ENCODE measurements at regions not wholly inside any gene's neighbourhood (a gene's known extent, or its start where the extent isn't known, plus 50 kb on each side); places are given as distances from the start of the nearest gene placed in this dataset.
"Not testable (repeated sequence)": the region's sequence is repeated elsewhere in the genome, so short reads cannot be mapped to it uniquely, and the experiment has no call there.

- Mint-ChIP-seq H3K27ac (no peak overlapping the region), H3K36me3 (ENCODE audit: low read depth) (no peaks in the 10 kb centered on the region), H3K4me1 (peaks cover 2% of the 10 kb centered on the region), H3K9me3 (no peaks in the 10 kb centered on the region), H3K4me3 (no peak overlapping the region), H3K27me3 (peaks cover 2% of the 10 kb centered on the region)
- ATAC-seq (no peak), DNase-seq (no peak)
These were observed 161.4 kb downstream of the NDUFA12 start for GRCh38 chr12:94841904-94842610.

DNA sequence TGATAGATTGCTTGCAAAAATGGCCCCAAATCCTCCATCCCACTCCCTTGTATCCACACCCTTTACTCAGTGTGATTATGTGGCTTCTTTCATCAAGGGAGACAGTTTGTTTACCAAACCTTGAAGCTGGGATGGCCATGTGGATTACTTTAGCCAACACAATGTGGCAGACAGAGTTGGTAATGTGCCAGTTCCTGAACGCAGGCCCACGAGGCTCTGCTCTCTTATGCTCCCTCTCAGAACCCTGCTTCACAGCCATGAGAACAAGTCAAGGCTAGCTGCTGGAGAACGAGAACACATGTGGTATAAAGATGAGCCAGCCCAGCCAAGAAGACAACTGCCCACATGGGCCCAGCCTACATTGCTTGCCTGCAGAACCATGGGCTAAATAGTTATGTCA is 162.3 kb downstream of the NDUFA12 start:
- Mint-ChIP-seq H3K27me3 (peaks cover 2% of the 10 kb centered on the region), H3K4me3 (no peak overlapping the region), H3K4me1 (peaks cover 2% of the 10 kb centered on the region), H3K9me3 (no peaks in the 10 kb centered on the region), H3K36me3 (ENCODE audit: low read depth) (no peaks in the 10 kb centered on the region), H3K27ac (no peak overlapping the region)
- ATAC-seq, result no peak
- no peak for DNase-seq

- Mint-ChIP-seq H3K27me3 (peaks cover 2% of the 10 kb centered on the region), H3K4me3 (no peak overlapping the region), H3K4me1 (peaks cover 2% of the 10 kb centered on the region), H3K27ac (no peak overlapping the region), H3K36me3 (ENCODE audit: low read depth) (no peaks in the 10 kb centered on the region), H3K9me3 (no peaks in the 10 kb centered on the region)
- DNase-seq (no peak), ATAC-seq (no peak)
These were observed 164.2 kb downstream of the NDUFA12 start for GRCh38 chr12:94839347-94839746.

DNA sequence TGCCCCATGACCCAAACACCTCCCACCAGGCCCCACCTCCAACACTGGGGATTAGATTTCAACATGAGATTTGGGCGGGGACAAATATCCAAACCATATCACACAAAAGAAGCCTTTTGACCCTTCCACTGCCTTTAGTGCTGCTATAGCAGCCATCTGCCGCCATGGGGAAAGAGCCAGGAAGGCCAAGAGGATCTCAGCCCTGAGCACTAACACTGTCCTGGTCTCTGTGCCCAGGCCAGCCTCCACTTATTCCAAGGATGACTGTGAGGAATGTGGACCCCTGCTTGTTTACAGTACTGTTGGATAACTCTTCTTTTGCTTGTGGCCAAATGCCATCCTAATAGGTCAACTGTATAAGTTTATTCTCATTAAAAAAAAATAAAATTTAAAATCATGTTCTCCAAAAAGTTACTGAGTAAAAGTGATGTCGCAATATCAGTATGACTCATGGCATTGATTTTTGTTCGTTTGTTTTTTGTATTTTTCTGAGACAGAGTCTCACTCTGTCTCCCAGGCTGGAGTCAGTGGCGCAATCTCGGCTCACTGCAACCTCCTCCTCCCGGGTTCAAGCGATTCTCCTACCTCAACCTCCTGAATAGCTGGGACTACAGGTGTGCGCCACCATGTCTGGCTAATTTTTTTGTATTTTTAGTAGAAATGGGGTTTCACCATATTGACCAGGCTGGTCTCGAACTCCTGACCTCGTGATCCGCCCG is 166.4 kb downstream of the NDUFA12 start:
- H3K27ac Mint-ChIP-seq, result not testable (repeated sequence)

GRCh38 chr12:94834036-94834625 is 169.4 kb downstream of the NDUFA12 start:
- no peak overlapping the region for H3K27ac Mint-ChIP-seq
- DNase-seq (no peak), ATAC-seq (no peak)
- no peak overlapping the region for H3K4me3 Mint-ChIP-seq
- H3K27me3 Mint-ChIP-seq, result no peaks in the 10 kb centered on the region
- peaks cover 30% of the 10 kb centered on the region for H3K4me1 Mint-ChIP-seq
- no peaks in the 10 kb centered on the region for H3K9me3 Mint-ChIP-seq
- no peaks in the 10 kb centered on the region for H3K36me3 Mint-ChIP-seq (ENCODE audit: low read depth)

More for the DNA sequence above, 166.4 kb downstream of the NDUFA12 start:
- not testable (repeated sequence) for H3K4me1 Mint-ChIP-seq; H3K9me3 Mint-ChIP-seq; H3K27me3 Mint-ChIP-seq; H3K4me3 Mint-ChIP-seq; ATAC-seq; DNase-seq; H3K36me3 Mint-ChIP-seq (ENCODE audit: low read depth)

DNA sequence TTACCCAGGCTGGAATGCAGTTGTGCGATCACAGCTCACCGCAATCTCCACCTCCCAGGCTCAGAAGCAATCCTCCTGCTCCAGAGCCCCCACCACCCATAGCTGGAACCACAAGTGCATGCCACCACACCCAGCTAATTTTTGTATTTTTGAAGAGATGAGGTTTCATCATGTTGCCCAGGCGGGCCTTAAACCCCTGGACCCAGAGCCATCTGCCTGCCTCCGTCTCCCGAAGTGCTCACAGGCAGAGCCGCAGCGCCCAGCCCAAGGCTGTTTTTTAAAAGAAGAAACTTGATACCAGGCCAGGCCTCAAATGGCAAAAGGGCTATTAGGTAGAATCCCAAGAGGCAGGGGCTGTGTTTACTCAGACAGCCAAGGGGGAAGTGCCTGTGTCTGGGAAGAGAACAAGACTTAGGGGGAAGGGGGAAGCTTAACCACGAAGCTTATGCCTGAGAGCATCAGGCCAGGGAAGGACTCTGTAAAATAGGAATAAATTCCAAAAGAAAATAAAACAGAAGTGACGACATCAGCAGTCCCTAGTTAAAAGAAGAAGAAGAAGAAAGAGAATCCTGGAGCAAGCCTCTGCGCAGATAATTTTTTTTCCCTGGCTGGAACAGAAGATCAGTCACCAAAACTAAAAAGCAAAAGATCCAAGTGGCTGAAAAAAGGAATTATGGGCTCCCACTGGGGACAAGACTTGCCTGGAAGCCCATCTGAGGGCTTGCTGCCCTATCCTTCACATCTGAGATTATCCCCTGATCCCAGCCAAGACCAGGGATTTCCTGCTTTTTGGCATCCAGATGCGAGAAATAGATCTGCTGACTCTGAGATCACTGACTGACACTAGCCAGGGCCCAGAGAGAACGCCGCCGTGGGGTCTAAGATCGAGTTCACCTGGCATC is 170.5 kb downstream of the NDUFA12 start:
- H3K27me3 Mint-ChIP-seq, result no peaks in the 10 kb centered on the region
- H3K36me3 Mint-ChIP-seq (ENCODE audit: low read depth), result no peaks in the 10 kb centered on the region
- H3K4me1 Mint-ChIP-seq, result peaks cover 33% of the 10 kb centered on the region
- no peak overlapping the region for H3K27ac Mint-ChIP-seq
- H3K4me3 Mint-ChIP-seq, result no peak overlapping the region
- ATAC-seq (no peak), DNase-seq (no peak)
- no peaks in the 10 kb centered on the region for H3K9me3 Mint-ChIP-seq

GRCh38 chr12:94832105-94832504 is 171.4 kb downstream of the NDUFA12 start:
- Mint-ChIP-seq H3K4me1 (peaks cover 33% of the 10 kb centered on the region), H3K9me3 (no peaks in the 10 kb centered on the region), H3K27ac (peak overlapping the region; percentile 16), H3K4me3 (no peak overlapping the region), H3K36me3 (ENCODE audit: low read depth) (no peaks in the 10 kb centered on the region), H3K27me3 (no peaks in the 10 kb centered on the region)
- DNase-seq (no peak), ATAC-seq (no peak)

DNA sequence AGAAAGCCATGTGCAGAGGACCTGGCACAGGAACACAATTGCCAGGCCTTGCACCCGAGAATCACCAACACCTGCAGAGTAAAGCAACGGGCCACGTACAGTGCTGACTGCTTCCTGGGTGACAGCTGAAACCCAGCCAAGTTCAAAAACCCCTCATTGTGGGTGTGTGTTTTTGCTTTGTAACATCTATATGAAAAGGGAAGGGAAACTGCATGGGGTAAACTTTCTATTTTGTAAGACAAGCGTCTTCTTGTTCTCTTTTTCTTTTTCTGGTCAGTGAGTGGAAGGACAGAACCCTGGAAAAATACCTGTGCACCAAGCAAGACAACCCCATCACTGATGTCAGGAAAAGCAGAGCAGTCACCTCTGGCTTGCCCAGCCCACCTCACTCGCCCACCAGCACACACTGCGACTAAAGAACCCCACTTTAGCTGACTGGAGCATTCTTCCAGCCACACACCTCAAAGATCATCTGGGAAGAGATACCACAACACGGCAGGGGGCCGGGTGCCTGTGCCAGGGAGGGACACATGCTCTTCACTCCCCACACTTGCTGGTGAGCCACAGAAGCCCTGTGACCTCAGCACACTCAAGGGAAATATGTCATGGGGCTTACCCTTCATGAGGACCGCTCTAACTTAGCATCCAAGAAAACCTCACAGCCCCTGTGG is 172.3 kb downstream of the NDUFA12 start:
- ATAC-seq (peak; percentile 95), DNase-seq (peak; percentile 44)
- H3K27ac Mint-ChIP-seq, result peak overlapping the region; percentile 86
- H3K4me3 Mint-ChIP-seq, result peak overlapping the region; percentile 35
- H3K27me3 Mint-ChIP-seq, result no peaks in the 10 kb centered on the region
- H3K4me1 Mint-ChIP-seq, result peaks cover 33% of the 10 kb centered on the region
- no peaks in the 10 kb centered on the region for H3K36me3 Mint-ChIP-seq (ENCODE audit: low read depth)
- no peaks in the 10 kb centered on the region for H3K9me3 Mint-ChIP-seq

DNA sequence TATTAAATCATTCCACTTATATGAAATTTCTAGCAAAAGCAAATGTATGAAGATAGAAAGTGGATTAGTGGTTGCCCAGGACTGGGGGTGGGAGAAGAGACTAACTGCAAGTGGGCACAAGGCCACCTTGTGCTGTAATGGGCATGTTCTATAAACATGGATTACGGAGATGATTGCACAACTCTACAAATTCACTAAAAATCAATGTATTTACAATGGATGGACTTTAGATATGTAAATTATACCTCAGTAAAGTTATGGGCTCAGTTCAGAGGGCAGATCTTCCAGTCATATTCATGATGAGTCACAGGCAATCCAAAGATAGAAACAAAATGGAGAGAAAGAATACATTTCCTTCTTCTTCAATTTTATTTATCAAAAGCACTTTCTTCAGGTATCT is 173.9 kb downstream of the NDUFA12 start:
- Mint-ChIP-seq H3K9me3 (no peaks in the 10 kb centered on the region), H3K36me3 (ENCODE audit: low read depth) (no peaks in the 10 kb centered on the region), H3K27me3 (no peaks in the 10 kb centered on the region), H3K4me3 (no peak overlapping the region), H3K27ac (no peak overlapping the region), H3K4me1 (peaks cover 33% of the 10 kb centered on the region)
- DNase-seq (no peak), ATAC-seq (no peak)

DNA sequence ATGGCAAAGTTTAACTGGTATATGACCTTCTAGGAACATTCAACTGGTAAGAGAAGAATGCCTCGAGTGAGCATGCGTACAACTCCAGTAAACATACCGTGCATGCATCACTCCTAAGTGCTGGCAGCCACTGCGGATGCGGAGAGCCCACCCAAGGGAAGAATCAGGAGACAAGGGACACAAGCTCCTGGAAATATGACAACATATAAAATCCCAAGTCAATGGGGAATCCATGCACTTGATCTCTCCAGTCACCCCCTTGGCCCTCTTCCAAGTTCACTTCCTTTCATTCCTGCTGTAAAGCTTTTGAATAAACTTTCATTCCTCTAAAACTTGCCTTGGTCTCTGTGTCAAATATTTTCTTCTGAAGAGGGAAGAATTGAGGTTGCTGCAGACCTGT is 168.7 kb upstream of the TMCC3 start:
- DNase-seq (no peak), ATAC-seq (no peak)
- peaks cover 4% of the 10 kb centered on the region for H3K4me1 Mint-ChIP-seq
- peaks cover 3% of the 10 kb centered on the region for H3K27me3 Mint-ChIP-seq
- no peak overlapping the region for H3K27ac Mint-ChIP-seq
- no peak overlapping the region for H3K4me3 Mint-ChIP-seq
- peaks cover 10% of the 10 kb centered on the region for H3K9me3 Mint-ChIP-seq
- no peaks in the 10 kb centered on the region for H3K36me3 Mint-ChIP-seq (ENCODE audit: low read depth)

DNA sequence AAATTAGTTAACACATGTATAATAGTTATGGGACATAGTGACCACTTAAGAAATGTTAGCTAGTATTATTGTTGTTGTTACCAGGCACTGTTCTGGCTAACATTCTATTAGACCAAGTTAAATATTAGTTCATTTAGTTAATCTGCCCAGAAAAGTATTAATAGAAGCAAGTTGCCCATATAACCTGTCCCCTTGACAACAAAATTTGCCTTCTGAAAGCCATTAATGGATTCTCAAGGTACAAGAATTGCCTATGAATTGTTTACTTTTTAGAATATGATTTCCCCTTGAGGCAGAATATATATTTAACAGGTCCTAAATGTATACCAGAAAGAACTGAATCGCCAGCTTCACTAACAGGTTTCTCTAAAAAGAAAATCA is 167.3 kb upstream of the TMCC3 start:
- Mint-ChIP-seq H3K9me3 (peaks cover 21% of the 10 kb centered on the region), H3K36me3 (ENCODE audit: low read depth) (peaks cover 1% of the 10 kb centered on the region), H3K27ac (no peak overlapping the region), H3K27me3 (peaks cover 3% of the 10 kb centered on the region), H3K4me1 (peaks cover 4% of the 10 kb centered on the region), H3K4me3 (peak overlapping the region; percentile 21)
- no peak for DNase-seq
- ATAC-seq, result no peak

DNA sequence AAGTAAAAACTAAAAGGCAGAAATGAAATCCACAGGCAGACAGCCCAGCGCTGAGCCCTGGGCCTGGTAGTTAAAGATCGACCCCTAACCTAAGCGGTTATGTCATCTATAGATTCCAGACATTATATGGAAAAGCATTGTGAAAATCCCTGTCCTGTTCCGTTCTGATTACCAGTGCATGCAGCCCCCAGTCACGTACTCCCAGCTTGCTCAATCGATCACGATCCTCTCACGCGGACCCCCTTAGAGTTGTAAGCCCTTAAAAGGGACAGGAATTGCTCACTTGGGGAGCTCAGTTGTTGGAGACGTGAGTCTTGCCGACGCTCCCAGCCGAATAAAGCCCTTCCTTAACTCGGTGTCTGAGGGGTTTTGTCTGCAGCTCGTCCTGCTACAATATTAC is 166.8 kb upstream of the TMCC3 start:
- H3K36me3 Mint-ChIP-seq (ENCODE audit: low read depth); DNase-seq; H3K27me3 Mint-ChIP-seq; H3K4me3 Mint-ChIP-seq; ATAC-seq; H3K27ac Mint-ChIP-seq; H3K4me1 Mint-ChIP-seq: not testable (repeated sequence)
- peaks cover 26% of the 10 kb centered on the region for H3K9me3 Mint-ChIP-seq

DNA sequence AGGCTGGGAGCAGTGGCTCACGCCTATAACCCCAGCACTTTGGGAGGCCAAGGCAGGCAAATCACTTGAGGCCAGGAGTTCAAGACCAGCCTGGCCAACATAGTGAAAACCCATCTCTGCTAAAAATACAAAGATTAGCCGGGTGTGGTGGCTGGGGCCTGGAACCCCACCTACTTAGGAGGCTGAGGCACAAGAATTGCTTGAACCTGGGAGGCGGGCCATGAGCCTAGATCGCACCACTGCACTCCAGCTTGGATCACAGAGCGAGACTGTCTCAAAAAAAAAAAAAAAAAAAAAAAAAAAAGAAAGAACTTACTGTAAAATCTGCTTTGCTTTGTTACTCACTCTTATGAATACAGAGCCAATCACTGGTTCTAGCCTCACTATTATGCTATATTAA is 166.4 kb upstream of the TMCC3 start:
- H3K27ac Mint-ChIP-seq; H3K4me1 Mint-ChIP-seq; DNase-seq; H3K4me3 Mint-ChIP-seq; H3K27me3 Mint-ChIP-seq; H3K36me3 Mint-ChIP-seq (ENCODE audit: low read depth); ATAC-seq: not testable (repeated sequence)
- H3K9me3 Mint-ChIP-seq, result peaks cover 30% of the 10 kb centered on the region

DNA sequence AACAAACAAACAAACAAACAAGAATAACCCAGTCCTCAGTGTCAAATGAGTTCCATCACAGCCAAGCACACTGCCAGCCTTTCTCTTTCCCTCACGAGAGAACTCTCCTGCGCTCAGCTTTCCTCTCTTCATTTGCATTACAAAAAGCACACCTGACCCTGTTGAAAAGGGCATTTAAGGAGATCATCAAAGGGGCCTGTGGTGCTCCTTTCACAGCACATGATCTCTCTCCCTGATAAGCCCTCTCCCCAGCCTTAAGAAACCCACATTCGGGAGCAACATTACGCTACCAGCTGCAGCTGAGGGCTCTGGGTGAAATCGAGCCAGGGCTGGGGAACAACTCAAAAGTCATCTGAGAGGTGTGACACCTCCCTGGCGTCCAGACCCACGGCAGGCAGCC is 165.6 kb upstream of the TMCC3 start:
- peaks cover 37% of the 10 kb centered on the region for H3K9me3 Mint-ChIP-seq
- H3K27me3 Mint-ChIP-seq, result peaks cover 3% of the 10 kb centered on the region
- H3K4me3 Mint-ChIP-seq, result peak overlapping the region; percentile 21
- H3K4me1 Mint-ChIP-seq, result peaks cover 4% of the 10 kb centered on the region
- ATAC-seq (no peak), DNase-seq (no peak)
- H3K27ac Mint-ChIP-seq, result no peak overlapping the region
- peaks cover 5% of the 10 kb centered on the region for H3K36me3 Mint-ChIP-seq (ENCODE audit: low read depth)

Measured in activated naive CD8-positive, alpha-beta T cell treated with anti-CD3 and anti-CD28 coated beads, Interleukin-2, amount 50 U/mL, for 24 hours (primary cell).